NCI-H1694 treated with DMSO at 0.1 percent for 48 hours (cell line): ENCODE measurements at regions not wholly inside any gene's neighbourhood (a gene's known extent, or its start where the extent isn't known, plus 50 kb on each side); places are given as distances from the start of the nearest gene placed in this dataset.
A peak's percentile ranks its signal among the peaks of the same experiment; 100 is the strongest.

ENCODE experiments used
- DNase-seq: peaks from one replicate; lab custom pipeline; 2025; lab: John Stamatoyannopoulos, UW

DNA sequence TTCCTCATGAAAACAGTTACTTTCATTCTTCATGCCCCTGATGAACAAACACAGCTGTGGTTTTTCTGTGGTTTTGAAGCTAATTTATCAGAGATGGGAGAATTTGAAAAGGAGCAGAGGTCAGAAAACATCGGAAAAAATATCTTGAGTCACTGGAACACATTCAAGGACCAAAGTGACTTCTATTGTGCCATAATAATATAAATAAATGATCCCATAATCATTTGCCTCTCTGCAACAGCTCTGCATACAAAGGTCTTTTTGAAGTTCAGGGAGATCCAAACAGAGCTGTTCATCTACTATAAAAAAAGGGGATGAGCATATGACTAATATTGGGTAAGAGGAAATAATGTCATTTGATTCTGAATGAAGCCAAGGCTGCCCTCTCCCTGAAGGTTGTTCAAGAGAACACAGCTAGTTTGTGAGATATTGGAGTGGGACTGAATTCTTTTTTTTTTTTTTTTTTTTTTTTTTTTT lies 201.3 kb upstream of the GALNT5 start:
- no peak for DNase-seq

DNA sequence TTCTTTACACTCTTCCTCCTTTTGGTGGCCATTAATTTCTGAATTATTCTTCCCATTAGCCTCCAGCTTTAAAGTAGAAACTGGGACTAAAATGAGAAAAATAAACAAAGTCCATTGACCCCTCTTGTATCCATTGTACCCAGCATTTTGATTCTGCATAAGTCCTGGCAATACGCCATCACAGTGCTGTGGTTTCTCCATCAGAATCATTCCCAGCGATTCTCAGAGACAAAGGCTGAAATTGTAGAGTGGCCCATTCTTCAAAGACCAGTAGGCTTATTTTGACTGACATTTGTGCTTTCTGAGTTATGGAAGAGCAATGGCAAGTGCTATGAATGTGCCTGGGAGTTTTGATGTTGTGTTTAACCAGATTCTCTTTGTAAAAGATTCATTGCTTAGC lies 199.3 kb upstream of the GALNT5 start:
- no peak for DNase-seq

DNA sequence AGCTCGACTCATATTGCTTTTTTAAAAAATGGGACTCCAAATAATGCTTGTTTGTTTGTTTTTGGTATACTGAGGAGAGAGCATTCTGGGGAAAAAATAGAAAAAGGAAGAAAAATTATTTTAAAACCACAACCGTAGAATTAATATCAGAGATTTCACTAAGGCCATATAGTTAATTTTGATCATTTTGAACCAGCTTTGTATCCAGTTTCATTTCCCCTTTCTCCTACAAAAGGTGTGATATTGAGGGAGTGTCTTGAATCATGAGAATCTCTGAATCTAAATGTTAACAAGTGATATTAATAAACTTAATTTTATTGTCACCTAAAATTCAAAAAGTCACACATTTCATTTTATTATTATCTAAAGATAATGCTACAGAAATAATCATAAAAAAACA lies 198.5 kb upstream of the GALNT5 start:
- no peak for DNase-seq

DNA sequence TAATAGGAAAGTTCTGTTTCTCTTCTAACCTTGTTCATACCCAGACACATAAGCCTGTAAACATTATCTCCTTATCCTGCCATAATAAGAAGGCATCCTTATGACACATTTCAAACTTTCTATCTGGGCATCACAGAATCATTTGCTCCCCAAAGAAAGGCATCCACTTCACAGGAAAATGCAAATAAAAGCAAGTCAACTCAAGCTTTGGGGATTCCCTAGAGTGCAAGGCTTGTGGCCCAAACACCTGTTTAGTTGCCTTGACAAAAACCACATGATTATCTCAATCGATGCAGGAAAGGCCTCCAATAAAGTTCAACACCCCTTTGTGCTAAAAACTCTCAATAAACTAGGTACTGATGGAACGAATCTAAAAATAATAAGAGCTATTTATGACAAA lies 195.7 kb upstream of the GALNT5 start:
- no peak for DNase-seq

DNA sequence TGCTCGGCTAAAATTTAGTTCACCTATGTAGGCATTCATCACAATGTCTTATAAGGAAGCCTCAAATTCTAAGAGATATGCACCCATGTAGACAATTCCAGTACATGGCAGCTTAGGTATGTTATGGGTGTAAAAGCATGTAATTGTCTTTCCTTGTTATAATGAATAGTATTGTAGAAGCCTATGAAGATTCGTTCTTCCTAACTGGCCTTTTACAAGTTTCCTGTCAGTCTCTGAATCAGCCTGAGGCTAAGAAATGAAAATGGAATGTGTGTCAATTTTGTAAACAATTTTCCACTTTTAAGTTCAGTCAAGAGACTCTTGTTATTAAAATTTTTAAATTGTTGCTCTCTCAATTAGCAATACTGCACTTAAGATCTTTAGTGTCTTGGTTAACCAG lies 189.9 kb upstream of the GALNT5 start:
- no peak for DNase-seq

DNA sequence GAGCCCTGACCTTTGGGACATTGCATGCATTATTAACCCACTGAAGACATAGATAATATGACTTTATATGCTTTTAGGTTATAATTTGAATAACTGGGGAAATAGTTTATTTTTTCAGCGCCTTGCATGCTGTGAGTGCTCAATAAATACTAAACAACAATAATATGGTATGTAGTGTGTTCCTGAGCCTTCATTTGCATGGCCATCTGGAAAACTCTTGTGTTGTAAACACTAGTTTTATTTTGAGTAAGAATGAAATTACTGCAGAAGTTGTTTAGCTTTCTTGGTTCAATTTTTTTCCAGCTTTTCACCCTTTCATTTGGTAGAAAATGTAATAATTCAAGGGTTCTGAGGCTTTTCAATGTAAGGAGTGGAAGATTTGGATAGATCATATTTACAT lies 189.3 kb upstream of the GALNT5 start:
- DNase-seq: no peak

DNA sequence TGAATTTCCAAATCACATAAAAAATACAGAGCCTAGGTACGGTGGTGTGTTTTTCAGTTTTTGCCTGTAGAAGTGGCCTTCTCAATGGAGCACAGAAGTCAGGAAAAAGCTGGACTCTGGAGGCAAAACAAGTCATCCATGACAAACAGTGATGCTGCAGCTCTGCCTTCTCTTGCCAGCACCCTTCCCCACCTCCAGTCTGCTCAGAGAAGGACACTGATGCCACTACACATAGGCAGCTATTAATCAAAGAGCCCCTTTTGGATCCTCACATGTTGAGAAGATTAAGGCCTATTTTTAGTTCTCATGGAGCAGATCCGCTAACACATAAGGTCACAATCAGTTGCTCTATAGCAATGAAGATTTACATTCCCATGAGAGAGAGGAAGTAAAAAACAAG lies 181.6 kb upstream of the GALNT5 start:
- no peak for DNase-seq

DNA sequence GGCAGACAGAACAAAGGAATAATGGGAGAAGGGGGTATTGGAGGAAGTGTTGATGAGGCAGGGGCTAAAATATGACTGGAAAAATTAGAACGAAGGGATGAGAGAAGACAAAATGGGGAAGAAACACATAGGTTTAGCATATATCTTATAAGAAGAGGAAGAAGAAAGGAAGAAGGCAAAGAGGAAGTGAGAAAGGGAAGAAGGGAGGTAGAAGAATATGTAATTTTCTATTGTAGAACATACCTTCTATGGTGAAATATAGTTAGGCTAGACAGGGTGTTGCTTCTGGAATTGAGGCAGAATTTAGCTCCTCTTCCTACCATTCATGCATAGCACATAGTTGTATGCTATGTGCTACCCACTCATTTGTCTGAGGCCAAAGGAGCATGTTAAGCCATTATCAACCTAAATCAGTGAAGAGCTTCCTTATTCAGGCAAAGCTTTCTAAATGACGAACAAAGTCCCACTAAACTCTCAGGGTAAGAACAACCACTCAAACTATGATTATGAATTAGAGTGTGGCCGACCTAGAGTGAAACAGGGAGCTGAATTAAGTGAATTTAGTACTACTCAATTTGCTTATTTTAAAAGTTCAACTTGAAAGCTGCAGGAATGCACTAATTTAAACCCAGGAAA lies 180.9 kb upstream of the GALNT5 start:
- no peak for DNase-seq

DNA sequence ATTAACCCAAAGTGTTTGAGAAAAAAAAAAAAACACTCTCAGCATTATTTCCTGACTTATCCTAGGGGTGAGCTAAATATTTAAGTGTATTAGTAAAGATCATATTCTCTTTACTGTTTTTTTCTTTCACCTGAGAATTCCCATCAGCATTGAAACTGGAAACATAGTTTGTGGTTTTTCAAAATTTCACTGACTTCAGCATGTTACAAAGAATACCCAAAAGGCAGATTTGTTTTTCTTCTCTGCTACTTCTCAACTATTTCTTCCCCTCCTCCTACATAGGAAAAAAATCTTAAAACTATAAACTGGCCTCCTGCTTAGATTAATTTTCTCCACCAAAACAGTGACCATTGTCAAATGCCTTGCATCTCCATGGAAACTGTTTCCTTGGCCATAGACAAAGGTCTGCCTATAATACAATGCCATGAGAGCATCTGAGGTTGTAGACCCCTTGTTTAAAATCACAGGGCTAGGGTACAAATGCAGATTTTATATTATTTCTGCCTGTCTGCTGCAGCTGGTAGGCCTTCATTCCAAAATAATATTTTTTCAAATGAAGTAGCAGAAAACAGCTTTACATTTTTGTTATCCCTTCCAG lies 179.7 kb upstream of the GALNT5 start:
- no peak for DNase-seq

DNA sequence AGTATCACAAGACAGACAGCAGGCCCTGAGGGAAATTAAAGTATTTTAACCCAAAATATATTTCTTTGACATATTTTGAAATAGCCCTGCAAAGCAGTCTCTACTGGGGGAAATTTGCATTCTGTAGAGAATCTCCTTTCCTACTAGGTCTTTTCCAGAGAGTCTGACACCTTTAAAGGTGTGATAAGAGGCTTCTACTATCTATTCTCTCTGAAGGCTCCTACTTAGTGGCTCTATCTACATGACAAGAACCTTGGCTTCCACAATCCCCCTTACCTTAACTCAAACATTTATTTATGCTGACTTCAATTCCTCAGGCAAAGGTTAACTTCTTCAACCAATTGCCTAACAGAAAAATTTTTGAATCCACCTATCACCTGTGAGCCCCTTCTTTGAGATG lies 174.6 kb upstream of the GALNT5 start:
- no peak for DNase-seq

DNA sequence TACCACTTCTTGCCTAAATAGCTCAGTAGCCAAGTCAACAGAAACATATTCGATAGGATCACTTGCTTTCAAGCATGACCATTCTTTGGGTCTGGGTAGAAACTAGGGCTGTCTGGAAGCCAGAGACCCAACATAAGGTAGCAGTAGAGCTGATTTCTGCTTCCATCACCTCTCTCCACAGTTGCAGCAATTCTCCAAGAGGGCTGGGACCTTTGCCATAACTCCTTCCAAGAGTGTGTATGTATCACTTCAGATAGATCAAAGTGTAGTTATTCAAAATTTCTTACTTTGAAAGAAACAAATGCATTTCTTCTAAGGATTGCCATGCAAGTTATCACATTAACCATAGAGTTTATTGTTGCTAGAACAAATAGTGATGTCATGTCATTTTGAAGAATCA lies 172.0 kb upstream of the GALNT5 start:
- DNase-seq: no peak

DNA sequence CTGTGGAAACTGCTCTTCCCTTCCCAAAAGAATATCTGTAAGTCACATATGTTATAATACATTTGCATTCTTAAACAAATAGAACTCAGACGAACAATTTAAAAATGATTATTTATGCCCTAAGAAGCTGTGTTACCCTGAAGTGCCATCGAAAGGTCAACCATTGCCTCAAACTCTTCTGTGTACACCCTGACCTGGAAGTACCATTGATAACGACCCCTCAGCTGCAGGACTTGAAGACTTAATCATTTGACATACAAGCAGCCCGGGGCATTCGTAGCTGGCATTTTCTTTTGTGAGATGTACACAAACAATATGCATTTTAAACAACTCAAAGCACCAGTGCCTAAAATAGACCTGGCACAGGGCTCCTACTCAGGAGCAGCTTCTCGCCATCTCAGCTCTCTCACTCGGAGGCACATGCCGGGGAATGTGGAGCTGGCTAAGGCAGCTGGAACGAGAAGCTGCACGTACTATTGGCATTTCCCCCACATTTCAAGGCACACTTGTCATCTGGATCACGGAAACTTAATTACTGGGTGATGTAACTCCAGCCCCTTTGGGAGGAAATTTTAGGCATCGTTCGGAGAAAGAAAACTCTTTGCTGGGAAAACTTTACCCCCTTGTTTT lies 170.0 kb upstream of the GALNT5 start:
- no peak for DNase-seq

DNA sequence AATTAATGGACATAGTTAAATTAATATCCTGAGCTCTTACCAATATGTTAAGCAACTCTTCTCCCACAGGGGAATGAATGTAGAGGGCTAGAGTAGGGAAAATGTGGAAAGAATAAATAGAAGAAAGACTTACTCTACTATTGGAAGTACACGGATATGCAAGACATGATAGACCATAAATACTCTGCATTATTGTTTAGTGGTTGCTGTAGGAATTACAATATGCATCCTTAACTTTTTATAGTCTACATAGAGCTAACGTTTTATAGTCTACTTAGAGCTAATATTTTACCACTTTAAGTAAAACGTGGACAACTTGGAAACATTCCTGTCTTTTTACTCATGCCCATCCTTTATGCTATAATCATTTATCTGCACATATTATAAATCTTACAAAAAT lies 163.8 kb upstream of the GALNT5 start:
- DNase-seq: no peak

DNA sequence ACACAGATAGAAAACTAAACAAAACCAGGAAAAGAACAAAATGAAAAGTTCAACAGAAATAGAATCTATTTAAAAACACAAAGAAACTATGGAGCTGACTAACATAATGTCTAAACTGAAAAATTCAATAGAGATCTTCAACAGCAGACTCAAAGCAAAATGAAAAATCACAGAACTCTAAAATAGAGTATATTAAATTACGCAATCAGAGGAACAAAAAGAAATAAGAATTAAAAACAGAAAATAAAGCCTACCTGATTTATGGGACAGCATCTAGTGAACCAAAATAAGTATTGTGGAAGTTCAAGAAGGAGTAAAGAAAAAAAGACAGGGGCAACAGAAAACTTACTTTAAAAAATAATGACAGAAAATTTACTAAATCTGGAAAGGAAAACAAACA lies 152.1 kb upstream of the GALNT5 start:
- DNase-seq: no peak

DNA sequence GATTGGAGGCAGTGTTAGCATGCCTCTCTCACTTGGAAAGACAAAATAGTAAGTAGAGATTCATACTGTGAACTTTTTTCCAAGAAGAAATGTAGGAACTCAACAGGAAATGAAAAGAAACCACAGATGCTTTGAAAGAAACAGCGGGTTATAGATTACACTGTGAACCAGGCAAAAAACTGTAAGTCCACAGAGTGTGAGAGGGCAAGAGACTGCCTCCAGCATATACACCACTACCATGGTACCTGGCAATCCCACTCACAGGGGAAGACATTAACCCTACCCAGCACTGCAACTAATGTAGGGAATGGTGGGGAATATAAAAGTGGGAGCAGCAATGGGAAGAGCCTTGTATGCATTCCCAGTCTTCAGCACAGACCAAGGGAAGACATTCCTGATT lies 150.6 kb upstream of the GALNT5 start:
- DNase-seq: no peak

DNA sequence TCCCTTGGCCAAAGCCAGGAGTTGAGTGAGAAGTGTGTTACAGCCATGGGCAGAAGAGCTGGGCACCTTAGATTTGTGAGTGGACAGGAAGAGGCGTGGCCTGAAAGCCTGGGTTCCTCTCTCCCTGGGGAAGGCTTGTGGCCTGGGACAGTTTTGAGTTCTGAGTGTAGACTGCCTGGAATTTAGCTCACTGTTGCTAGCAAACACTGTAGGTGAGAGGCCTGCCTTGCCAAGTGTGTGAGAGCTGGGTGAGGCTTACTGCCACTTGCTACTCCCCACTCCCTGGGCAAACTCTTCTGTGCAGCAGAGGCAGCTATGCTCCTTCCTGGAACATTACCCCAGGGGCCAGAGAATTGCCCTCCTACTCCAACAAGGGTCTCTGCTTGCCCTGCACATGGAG lies 150.0 kb upstream of the GALNT5 start:
- DNase-seq: no peak

DNA sequence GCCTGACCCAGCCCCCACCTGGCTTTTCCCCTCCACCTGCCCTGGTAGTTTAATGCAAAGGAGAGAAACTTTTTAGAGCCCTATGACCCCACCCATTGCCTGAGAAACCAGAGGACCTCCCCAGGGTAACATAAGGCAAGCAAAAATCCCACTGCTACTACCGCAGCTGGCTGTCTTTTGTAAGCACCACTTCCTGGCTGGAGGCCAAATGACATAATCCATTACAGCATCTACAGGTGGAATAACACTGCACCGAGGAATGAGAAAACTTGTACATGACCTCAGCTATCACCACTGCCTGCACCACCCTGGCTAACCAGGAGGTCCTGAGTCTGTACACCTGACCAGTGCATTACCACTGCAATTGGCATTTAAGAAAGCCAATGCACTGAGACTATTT lies 149.6 kb upstream of the GALNT5 start:
- peak; percentile 43 for DNase-seq

DNA sequence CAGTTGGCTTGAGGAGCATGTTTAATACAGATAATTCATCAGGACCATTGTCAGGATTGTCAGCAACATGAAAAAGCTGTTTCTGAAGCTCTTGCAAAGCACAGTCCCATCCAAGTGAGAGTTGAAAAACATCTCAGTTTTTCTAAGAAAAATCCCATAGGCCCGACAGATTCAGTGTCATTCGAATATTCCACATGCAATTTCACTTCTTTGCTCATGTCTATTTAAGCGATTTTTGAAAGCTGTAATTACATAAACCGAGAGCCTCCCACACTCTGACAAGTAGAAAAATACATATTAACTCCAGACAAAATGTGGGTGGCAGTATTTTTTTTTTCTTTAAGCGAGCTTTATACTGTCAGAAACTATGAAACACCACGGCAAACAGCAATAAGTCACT lies 134.7 kb upstream of the GALNT5 start:
- no peak for DNase-seq

DNA sequence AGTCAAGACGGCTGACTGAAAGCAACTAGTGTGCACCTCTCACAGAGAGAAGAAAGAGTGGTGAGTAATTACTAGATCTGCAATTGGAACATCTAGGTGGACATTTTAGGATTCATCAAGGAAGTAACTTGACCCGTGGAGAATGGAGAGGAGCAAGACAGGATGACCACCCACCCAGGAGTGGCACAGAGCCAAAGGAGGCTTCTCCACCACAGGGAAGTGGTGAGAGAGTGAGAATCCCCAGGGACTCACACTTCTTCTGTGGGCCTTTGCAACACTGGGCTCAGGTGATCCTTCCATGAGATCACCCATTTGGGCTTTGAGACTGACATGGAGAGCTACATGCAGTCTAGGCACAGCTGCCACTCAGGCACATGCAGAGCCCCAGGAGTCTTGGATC lies 132.8 kb upstream of the GALNT5 start:
- DNase-seq: no peak

DNA sequence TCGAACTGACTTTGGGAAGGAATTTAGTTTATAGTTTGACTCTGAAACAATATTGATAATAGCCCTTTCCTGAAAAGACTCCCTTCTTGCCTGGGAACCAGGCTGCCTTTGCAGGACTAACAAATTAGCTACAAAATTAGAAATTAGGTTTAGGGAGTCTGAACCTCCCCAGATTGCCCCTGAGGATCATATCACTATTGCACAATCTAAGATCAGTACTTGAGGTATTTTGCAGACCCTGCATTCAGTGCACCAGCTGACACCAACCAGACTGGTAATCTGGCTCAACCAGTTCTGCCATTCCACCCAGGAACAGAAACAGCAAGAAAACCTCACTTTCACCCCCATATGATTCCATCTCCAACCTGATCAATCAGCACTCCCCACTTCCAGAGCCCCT lies 131.8 kb upstream of the GALNT5 start:
- DNase-seq: no peak

DNA sequence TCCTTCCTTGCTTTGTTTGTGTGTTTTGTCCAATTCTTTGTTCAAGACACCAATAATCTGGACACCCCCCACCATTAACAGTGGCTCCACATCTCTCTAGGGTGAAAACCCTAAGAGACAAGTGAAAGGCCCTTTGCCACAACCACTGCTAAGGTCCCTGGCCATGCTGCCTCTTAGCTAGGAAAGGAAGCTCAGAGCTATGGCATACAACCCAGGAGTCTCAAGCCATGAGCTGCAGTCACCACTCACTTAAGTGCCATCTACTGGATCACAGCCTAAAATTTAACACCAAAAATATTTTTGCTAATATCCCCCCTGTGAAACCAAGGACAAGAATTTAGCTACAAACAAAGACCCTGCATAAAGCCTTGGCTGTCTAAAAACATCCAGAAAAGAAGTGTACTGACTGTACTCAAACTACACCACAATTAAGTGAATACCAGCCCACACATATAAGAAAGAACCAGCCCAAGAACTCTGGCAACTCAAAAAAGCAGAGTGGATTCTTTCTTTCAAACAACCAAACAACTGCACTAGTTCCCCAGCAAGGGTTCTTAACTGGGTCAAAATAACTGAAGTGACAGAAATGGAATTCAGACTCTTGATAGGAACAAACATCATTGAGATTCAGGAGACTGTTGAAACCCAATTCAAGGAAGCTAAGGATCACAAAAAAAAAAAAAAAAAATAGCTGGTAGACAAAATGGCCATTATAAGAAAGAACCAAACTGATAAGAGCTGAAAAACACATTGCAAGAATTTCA lies 130.1 kb upstream of the GALNT5 start:
- no peak for DNase-seq

DNA sequence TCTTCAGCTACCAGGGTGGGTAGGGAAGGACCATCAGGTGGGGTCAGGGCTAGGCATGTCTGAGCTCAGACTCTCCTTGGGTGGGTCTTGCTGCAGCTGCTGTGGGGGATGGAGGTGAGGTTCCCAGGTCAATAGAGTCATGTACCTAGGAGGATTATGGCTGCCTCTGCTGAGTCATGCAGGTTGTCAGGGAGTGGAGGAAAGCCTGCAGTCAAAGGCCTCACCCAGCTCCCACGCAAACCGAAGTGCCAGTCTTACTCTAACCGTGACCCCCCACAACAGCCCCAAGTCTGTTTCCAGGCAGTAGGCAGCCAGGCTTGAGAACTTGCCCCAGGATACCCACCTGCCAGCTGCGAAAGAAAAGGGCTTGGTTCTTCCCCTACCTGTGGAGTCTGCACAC lies 113.6 kb upstream of the GALNT5 start:
- no peak for DNase-seq

DNA sequence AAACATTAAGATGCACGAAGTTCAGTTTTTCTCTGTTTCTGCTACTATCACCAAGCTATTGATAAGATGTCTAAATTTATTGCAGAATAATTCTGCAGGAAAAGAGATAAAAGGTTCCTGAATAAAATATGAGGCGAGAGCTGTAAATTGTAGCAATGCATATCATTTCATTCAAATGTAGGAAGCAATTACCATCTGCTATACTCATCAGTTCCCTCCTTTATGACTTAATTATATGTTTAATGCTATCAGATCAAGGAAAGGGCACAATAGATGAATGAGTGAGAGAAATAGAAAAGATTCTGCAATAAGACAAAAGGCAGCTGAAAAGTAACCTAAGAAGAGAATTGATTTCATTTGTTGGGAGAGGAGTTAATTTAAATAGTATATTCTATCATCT lies 108.2 kb upstream of the GALNT5 start:
- no peak for DNase-seq
